GM19025 (cell line): ENCODE measurements at regions not wholly inside any gene's neighbourhood (a gene's known extent, or its start where the extent isn't known, plus 50 kb on each side); places are given as distances from the start of the nearest gene placed in this dataset.
"Not testable (repeated sequence)": the region's sequence is repeated elsewhere in the genome, so short reads cannot be mapped to it uniquely, and the experiment has no call there.

Experiments
- ATAC-seq: cut with Tn5 transposase; IDR thresholded peaks from one replicate; pipeline ENCODE4 v1.9.1; 2021; ENCODE audit warnings: mild to moderate bottlenecking, low read depth, moderate library complexity; ENCODE audit not compliant: unreplicated experiment

GRCh38 chrX:42290608-42291007 lies 367.3 kb upstream of the CASK start:
- no peak for ATAC-seq

- ATAC-seq = no peak
Observed at GRCh38 chrX:42289492-42290385, 366.4 kb upstream of the CASK start.

GRCh38 chrX:42285681-42286080 lies 362.3 kb upstream of the CASK start:
- ATAC-seq = not testable (repeated sequence)

GRCh38 chrX:42276982-42277690 lies 353.8 kb upstream of the CASK start:
- ATAC-seq = no peak

- no peak for ATAC-seq
Observed at GRCh38 chrX:42274151-42274550, 350.8 kb upstream of the CASK start.

- ATAC-seq = no peak
Observed at GRCh38 chrX:42273387-42273786, 350.0 kb upstream of the CASK start.

- no peak for ATAC-seq
Observed at GRCh38 chrX:42269186-42269585, 345.8 kb upstream of the CASK start.

- no peak for ATAC-seq
Observed at GRCh38 chrX:42260854-42261253, 337.5 kb upstream of the CASK start.

GRCh38 chrX:42248226-42248625 lies 324.9 kb upstream of the CASK start:
- ATAC-seq = no peak

GRCh38 chrX:42247241-42247640 lies 323.9 kb upstream of the CASK start:
- no peak for ATAC-seq

- ATAC-seq = no peak
Observed at GRCh38 chrX:42246814-42247213, 323.5 kb upstream of the CASK start.

- ATAC-seq = no peak
Observed at GRCh38 chrX:42242004-42242403, 318.6 kb upstream of the CASK start.

- ATAC-seq = no peak
Observed at GRCh38 chrX:42241421-42241820, 318.1 kb upstream of the CASK start.

GRCh38 chrX:42237956-42238355 lies 314.6 kb upstream of the CASK start:
- ATAC-seq = no peak

- no peak for ATAC-seq
Observed at GRCh38 chrX:42229533-42229932, 306.2 kb upstream of the CASK start.

- no peak for ATAC-seq
Observed at GRCh38 chrX:42220666-42221065, 297.3 kb upstream of the CASK start.

GRCh38 chrX:42220083-42220482 lies 296.7 kb upstream of the CASK start:
- no peak for ATAC-seq

- no peak for ATAC-seq
Observed at GRCh38 chrX:42219231-42219630, 295.9 kb upstream of the CASK start.

GRCh38 chrX:42195506-42195905 lies 272.2 kb upstream of the CASK start:
- no peak for ATAC-seq

- no peak for ATAC-seq
Observed at GRCh38 chrX:42189576-42189975, 266.2 kb upstream of the CASK start.

- ATAC-seq = no peak
Observed at GRCh38 chrX:42188730-42189129, 265.4 kb upstream of the CASK start.

- no peak for ATAC-seq
Observed at GRCh38 chrX:42176789-42177188, 253.4 kb upstream of the CASK start.
